ENCODE measurements at regions not wholly inside any gene's neighbourhood (a gene's known extent, or its start where the extent isn't known, plus 50 kb on each side); places are given as distances from the start of the nearest gene placed in this dataset.

DNA sequence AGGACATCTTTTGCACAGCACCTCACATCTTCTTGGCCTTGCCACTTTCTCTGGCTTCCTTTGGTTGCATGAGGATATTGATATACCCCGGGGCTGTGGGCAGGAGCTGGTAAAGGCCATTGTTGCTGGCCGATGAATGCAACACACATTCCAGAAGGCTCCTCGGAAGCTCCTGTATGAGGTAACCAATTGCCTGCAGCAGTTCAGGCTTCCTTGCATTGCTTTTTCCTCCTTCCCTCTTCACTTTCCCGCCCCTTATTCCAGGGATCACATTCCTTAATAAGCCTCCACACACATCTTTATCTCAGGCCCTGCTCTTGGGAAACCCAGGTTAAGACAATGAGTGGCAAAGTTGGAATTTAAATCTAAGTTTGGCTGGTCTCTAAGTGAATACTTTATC lies 505.4 kb upstream of the CLINT1 start:
- no peaks in the 10 kb centered on the region for H3K36me3 ChIP-seq (replicated peaks in 1 of 2; ENCODE audit: control insufficient read depth in 1 of 2, insufficient read depth in 2 of 2, low read length in 2 of 2)
- no peak for FAIRE-seq
- no TSS peak for BruUV-seq (replicated peaks)
- no peak overlapping the region for H3K4me2 ChIP-seq (ENCODE audit: low read depth, low read length)
- no peaks in the 10 kb centered on the region; the same call in 1 of the 2 replicates for H3K9me3 ChIP-seq (ENCODE audit: low read length)
- no peak for DNase-seq (ENCODE audit: low spot score)
- intact Hi-C loops (cut with micrococcal nuclease; ENCODE audit: unreplicated experiment) (no loop called here), in situ Hi-C loops (cut with HindIII; ENCODE audit: extremely low pct_ligation_motif_present, low pct_unique_long_range_greater_than_20kb) (no loop called here)
- WGBS (ENCODE audit: low lambda C conversion rate): 0% methylated on average over 3 of the region's 4 CpGs
- H2AFZ ChIP-seq (ENCODE audit: low read length): no peak overlapping the region
- no peak for ATAC-seq
- H3K9ac ChIP-seq (ENCODE audit: insufficient read depth, low read depth, low read length): no peak overlapping the region
- H3K27ac ChIP-seq (ENCODE audit: extremely low read length, insufficient read depth, low read length): no peak overlapping the region
- CTCF ChIA-PET (ENCODE audit: low intra/inter-chr PET ratio, low total read pairs): no interaction called here
- H3K27me3 ChIP-seq (ENCODE audit: control insufficient read depth in 1 of 2, insufficient read depth in 2 of 2, low read length in 2 of 2): no peaks in the 10 kb centered on the region
- POLR2A ChIA-PET: no interaction called here
- H3K79me2 ChIP-seq (ENCODE audit: insufficient read depth, low read length): no peaks in the 10 kb centered on the region
- no peak overlapping the region for H3K4me3 ChIP-seq (replicated peaks in 1 of 3; ENCODE audit: insufficient read depth in 1 of 3, low read depth in 2 of 3, low read length in 3 of 3)
- no peaks in the 10 kb centered on the region for H4K20me1 ChIP-seq (ENCODE audit: insufficient read depth, low read length)
- no peaks in the 10 kb centered on the region for H3K4me1 ChIP-seq (ENCODE audit: insufficient read depth, low read length)
- TF ChIP-seq EZH2 (conservative IDR thresholded peaks at IDR 0.05; ENCODE audit: low read depth, low read length) (no peak), POLR2AphosphoS5 (IDR thresholded peaks at IDR 0.05; ENCODE audit: low read depth, low read length) (no peak), AGO2 (optimal IDR thresholded peaks at IDR 0.05; ENCODE audit: low read depth, low read length) (no peak), TAF15 (IDR thresholded peaks at IDR 0.05; ENCODE audit: low read depth, low read length, poor library complexity, severe bottlenecking) (no peak), HDAC1 (CRISPR knock-in tag; IDR thresholded peaks at IDR 0.05) (no peak), KLF15 (CRISPR knock-in tag; IDR thresholded peaks at IDR 0.05; ENCODE audit: borderline replicate concordance) (no peak), ZNF577 (CRISPR knock-in tag; IDR thresholded peaks at IDR 0.05; ENCODE audit: borderline replicate concordance, low read depth) (no peak), ZSCAN9 (CRISPR knock-in tag; IDR thresholded peaks at IDR 0.05; ENCODE audit: borderline replicate concordance) (no peak)
- TF ChIP-seq, protein P1, sequence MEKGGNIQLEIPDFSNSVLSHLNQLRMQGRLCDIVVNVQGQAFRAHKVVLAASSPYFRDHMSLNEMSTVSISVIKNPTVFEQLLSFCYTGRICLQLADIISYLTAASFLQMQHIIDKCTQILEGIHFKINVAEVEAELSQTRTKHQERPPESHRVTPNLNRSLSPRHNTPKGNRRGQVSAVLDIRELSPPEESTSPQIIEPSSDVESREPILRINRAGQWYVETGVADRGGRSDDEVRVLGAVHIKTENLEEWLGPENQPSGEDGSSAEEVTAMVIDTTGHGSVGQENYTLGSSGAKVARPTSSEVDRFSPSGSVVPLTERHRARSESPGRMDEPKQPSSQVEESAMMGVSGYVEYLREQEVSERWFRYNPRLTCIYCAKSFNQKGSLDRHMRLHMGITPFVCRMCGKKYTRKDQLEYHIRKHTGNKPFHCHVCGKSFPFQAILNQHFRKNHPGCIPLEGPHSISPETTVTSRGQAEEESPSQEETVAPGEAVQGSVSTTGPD (CRISPR knock-in tag; IDR thresholded peaks at IDR 0.05): no peak
- TF ChIP-seq, protein P2, sequence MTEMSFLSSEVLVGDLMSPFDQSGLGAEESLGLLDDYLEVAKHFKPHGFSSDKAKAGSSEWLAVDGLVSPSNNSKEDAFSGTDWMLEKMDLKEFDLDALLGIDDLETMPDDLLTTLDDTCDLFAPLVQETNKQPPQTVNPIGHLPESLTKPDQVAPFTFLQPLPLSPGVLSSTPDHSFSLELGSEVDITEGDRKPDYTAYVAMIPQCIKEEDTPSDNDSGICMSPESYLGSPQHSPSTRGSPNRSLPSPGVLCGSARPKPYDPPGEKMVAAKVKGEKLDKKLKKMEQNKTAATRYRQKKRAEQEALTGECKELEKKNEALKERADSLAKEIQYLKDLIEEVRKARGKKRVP (CRISPR knock-in tag; IDR thresholded peaks at IDR 0.05): no peak
- TF ChIP-seq, protein P3, sequence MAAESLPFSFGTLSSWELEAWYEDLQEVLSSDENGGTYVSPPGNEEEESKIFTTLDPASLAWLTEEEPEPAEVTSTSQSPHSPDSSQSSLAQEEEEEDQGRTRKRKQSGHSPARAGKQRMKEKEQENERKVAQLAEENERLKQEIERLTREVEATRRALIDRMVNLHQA (CRISPR knock-in tag; IDR thresholded peaks at IDR 0.05): no peak
- TF ChIP-seq, protein P4, sequence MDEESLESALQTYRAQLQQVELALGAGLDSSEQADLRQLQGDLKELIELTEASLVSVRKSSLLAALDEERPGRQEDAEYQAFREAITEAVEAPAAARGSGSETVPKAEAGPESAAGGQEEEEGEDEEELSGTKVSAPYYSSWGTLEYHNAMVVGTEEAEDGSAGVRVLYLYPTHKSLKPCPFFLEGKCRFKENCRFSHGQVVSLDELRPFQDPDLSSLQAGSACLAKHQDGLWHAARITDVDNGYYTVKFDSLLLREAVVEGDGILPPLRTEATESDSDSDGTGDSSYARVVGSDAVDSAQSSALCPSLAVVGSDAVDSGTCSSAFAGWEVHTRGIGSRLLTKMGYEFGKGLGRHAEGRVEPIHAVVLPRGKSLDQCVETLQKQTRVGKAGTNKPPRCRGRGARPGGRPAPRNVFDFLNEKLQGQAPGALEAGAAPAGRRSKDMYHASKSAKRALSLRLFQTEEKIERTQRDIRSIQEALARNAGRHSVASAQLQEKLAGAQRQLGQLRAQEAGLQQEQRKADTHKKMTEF (CRISPR knock-in tag; IDR thresholded peaks at IDR 0.05): no peak
- TF ChIP-seq, protein P5, sequence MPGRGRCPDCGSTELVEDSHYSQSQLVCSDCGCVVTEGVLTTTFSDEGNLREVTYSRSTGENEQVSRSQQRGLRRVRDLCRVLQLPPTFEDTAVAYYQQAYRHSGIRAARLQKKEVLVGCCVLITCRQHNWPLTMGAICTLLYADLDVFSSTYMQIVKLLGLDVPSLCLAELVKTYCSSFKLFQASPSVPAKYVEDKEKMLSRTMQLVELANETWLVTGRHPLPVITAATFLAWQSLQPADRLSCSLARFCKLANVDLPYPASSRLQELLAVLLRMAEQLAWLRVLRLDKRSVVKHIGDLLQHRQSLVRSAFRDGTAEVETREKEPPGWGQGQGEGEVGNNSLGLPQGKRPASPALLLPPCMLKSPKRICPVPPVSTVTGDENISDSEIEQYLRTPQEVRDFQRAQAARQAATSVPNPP (CRISPR knock-in tag; IDR thresholded peaks at IDR 0.05): no peak
- TF ChIP-seq, protein P6, sequence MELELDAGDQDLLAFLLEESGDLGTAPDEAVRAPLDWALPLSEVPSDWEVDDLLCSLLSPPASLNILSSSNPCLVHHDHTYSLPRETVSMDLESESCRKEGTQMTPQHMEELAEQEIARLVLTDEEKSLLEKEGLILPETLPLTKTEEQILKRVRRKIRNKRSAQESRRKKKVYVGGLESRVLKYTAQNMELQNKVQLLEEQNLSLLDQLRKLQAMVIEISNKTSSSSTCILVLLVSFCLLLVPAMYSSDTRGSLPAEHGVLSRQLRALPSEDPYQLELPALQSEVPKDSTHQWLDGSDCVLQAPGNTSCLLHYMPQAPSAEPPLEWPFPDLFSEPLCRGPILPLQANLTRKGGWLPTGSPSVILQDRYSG (CRISPR knock-in tag; IDR thresholded peaks at IDR 0.05): no peak
- TF ChIP-seq, protein P7, sequence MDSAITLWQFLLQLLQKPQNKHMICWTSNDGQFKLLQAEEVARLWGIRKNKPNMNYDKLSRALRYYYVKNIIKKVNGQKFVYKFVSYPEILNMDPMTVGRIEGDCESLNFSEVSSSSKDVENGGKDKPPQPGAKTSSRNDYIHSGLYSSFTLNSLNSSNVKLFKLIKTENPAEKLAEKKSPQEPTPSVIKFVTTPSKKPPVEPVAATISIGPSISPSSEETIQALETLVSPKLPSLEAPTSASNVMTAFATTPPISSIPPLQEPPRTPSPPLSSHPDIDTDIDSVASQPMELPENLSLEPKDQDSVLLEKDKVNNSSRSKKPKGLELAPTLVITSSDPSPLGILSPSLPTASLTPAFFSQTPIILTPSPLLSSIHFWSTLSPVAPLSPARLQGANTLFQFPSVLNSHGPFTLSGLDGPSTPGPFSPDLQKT (CRISPR knock-in tag; IDR thresholded peaks at IDR 0.05; ENCODE audit: borderline replicate concordance): no peak
